Umbilical cord (tissue), 1 donor: ENCODE measurements at regions not wholly inside any gene's neighbourhood (a gene's known extent, or its start where the extent isn't known, plus 50 kb on each side); places are given as distances from the start of the nearest gene placed in this dataset.

Experiments
- DNase-seq: peaks from one replicate; pipeline ENCODE4 v3.0.0-alpha.2; 2015; ENCODE audit warnings: low spot score

DNA sequence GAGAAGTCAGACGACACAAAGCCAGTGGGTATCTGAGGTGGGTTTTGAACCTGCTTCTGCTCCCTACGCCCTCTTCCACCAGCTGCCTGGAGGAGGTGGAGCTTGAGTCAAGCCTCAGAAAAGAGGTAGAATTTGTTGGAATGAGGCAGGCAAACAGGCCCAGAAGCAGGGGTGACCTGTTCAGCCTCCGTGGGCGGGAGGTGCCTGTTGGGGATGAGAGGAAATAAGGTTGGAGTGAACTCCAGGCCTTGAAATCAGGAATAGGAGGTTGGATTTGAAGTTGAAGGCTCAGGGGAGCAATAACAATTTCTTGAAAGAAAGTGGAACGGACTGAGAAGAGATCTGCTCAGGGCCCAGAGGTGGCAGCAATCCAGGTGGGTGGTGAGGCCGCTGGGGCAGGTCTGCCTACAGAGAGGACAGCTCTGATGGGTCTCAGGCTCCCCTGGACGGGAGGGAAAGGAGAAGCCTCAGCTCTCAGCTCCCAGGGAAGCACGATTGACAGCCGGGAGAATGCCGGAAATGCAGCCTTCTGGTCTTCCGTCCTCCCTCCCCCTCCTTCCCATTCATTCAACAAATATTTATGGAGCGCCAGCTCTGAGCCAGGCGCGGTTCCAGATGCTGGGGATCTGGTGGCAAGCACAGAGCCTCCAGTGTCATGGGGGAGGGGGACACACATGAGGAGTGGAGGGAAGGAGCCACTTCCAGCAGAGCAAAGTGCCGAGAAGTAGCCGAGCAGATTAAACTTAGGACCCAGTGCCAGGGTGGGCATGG, 61.9 kb upstream of the CIBAR2 start:
- peak; percentile 71 for DNase-seq

DNA sequence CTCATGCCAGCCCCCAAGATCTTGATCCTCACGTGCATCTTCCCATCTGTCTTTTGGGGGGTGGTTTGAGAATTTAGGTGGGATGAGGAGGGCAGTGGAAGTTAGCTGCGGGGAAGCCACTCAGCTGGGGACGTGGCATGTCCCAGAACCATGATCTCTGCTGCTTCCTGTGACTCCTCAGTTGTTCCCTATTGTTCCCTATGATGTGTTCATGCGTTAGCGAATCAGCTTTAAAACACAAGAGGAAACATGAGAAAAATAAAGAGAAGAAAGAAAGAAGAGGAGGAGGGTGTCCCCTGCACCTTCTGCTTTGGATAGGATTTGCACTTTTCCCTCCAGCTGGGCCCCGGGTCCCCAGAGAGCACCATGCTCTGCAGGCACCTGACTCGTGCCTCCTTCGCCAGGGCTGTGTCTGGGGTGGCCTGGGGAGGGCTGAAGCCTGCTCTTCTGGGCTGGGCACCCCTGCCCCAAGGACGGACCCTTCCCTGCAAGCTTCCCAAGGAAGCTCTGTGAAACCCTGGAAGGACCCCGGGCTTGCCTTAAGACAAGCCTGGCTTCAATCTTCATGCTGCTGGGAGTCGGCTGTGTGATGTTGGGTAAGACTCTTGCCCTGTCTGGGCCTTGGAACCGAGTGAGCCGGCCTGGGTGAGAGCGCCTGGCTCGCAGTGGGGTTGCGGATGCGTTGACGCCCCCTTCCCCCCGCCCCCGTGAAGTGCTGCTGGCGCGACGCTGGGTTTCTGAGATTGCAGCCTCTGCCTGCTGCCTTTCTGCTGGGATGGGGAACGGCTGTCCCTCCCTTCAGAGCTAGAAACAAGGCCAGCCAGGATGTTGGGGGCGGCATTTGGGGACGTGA, 62.8 kb upstream of the CIBAR2 start:
- no peak for DNase-seq

DNA sequence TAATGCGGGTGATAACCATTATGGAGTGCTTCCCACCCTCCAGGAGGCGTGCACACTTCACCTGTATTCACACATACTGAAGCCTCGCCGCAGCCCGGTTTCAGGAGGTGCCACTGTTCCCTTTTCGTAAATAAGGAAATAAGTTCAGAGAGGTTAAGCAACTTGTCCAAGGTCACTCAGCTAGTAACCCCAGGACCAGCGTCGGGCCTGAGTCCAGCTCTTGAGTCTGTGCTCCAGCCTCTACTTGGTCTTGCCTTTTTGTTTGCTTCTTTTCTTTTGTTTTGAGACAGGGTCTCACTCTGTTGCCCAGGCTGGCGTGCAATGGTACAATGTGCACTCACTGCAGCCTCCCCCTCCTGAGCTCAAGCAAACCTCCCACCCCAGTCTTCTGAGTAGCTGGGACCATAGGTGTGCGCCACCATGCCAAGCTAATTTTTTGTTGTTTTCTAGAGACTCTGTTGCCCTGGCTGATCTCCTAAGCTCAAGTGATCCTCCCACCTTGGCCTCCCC, 63.5 kb upstream of the CIBAR2 start:
- DNase-seq: no peak

GRCh38 chr16:85176541-85177447, 64.5 kb upstream of the CIBAR2 start:
- DNase-seq: no peak

GRCh38 chr16:85177448-85177846, 65.2 kb upstream of the CIBAR2 start:
- no peak for DNase-seq

GRCh38 chr16:85178006-85178591, 65.8 kb upstream of the CIBAR2 start:
- DNase-seq: no peak

DNA sequence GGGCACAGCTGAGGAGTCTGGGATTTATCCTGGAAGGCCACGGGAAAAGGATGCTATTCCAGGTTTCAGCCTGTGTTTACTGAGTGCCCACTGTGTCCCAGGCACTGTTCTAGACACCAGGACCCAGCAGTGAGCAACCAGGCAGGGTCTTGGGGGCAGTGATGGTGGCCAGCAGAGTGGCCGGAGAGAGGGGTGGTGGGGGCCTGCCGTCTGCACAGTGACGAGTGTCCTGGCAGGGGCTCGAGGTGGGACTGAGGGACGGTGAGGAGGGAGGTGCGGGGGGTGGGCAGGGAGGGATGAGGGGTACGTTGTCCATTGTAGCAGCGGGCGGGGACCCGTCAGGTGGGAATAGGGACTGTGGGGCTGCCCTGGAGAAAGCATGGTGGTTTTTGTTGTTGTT, 66.3 kb upstream of the CIBAR2 start:
- no peak for DNase-seq

GRCh38 chr16:85179344-85180046, 67.2 kb upstream of the CIBAR2 start:
- DNase-seq: no peak

- DNase-seq: no peak
Measured at GRCh38 chr16:85180047-85180826, 68.0 kb upstream of the CIBAR2 start.

GRCh38 chr16:85180827-85181738, 68.8 kb upstream of the CIBAR2 start:
- no peak for DNase-seq

DNA sequence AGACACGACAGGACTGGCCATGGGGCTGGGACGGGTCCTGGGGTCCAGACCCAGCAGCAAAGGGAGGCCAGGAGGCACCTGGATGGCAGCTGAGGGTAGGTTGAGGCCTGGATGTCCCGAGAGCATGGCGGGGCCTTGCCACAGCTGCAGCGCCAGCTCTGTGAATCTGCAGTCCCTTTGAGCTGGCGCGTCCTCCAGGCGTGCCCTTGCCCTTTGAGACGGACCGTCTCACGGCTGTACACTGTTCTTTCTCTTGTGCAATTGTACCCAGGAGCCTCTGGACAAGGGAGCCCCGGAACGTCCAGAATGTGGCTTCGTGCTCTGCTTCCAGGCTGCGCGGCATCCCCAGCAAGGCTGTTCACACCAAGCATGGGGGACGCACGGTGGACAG, 69.5 kb upstream of the CIBAR2 start:
- no peak for DNase-seq

GRCh38 chr16:85182286-85182685, 70.0 kb upstream of the CIBAR2 start:
- DNase-seq: no peak

DNA sequence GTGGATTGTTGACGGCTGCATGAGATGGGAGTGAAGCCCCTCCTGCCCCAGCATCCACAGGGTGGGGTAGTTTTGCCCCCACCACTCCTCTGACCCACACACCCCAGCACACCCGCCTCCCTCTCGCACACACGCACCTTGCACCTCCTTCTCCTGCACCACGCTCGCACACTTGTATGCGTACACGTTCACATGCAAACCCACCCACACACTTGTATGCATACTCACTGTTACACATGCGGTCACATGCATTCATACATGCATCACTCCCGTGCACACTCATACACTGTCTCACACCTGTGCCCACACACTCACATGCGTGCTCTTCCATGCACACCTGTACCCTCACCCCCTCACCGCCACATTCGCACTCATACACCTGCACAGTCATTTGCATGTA, 70.5 kb upstream of the CIBAR2 start:
- no peak for DNase-seq

DNA sequence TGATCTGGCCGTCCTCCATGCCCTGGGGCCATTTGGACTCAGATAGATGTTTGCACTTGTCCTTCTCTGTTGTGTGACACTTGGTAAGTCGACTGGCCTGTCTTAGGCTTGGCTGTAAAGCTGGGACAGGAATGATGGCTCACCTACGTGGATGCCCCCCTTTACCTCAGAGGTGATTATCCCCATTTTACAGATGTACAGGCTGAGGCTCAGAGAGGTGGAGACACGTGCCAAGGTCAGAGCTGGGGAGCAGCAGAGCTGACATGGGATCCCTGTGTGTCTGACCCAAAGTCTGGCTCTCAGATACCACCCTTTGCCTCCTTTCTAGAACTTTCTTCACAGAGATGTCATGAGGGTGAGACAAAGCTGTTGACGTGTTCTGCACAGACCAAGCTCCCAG, 71.3 kb upstream of the CIBAR2 start:
- no peak for DNase-seq

GRCh38 chr16:85184404-85184803, 72.1 kb upstream of the CIBAR2 start:
- no peak for DNase-seq

- DNase-seq: no peak
Measured at GRCh38 chr16:85185303-85186100, 73.2 kb upstream of the CIBAR2 start.

DNA sequence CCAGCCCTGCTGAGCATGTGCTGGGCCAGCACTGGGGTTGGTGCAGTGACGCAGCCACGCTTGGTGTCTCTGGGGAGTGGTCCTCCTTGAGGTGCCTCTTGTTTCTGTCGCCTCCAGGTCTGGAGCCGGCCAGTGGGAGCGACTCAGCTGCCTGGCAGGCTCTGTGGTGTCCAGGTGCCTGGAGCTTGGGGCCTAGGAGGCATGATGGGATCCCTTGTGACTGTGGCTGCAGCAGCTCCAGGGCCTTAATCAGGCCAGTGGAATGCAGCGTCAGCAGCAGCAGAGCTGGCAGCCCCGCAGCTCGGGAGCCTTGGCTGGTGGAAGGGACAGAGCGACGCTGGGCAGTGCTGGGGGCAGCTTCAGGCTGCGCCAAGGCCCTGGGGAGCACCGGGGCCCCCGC, 74.7 kb upstream of the CIBAR2 start:
- DNase-seq: peak; percentile 65

DNA sequence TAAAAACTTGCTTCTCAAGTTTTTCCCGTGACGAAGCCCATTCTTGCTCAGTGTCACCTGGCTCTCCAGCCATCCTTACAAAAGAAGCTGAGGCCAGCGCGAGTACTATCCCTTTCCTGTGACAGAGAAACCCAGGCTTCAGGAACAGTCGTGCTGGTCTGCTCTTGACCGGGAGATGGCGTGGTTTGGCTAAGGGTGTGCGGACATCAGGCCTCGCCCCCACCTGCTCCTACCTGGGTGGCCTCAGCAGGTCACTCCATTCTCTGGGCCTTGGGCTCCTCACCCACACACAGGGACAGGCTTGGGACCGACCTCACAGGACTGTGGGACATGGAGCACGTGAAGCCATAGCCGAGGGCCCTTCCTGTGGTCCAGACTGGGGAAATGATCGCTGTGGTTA, 75.2 kb upstream of the CIBAR2 start:
- no peak for DNase-seq
